ENCODE measurements at regions not wholly inside any gene's neighbourhood (a gene's known extent, or its start where the extent isn't known, plus 50 kb on each side); places are given as distances from the start of the nearest gene placed in this dataset.

DNA sequence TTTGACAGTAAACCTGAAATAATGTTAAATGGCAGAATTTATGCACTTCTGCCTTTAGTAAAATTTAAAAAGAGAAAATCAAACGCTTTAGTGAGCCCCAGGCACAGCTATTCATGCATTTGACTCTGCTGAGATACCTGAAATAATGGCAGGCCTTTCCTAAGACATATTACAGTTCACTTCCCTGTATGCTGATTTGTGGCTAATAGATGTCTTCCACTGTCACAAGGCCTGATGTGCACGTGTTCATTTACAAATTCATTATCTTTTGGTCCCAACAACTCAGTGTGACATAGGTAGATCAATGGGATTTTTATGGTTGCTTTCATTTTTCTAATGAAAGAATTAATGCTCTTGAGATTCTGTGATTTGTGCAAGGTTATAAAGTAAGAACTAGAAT lies 449.7 kb upstream of the RGS17 start:
- TF ChIP-seq CTCF (IDR thresholded peaks at IDR 0.05) (no peak), POLR2A (IDR thresholded peaks at IDR 0.05) (no peak)
